B cell (primary cell): ENCODE measurements at regions not wholly inside any gene's neighbourhood (a gene's known extent, or its start where the extent isn't known, plus 50 kb on each side); places are given as distances from the start of the nearest gene placed in this dataset.

Experiments used
- ATAC-seq: fragments of 200-7000 bp; cut with Tn5 transposase; one replicate; pipeline ENCODE4 v1.10.0; 2021; ENCODE audit warnings: low read depth, mild to moderate bottlenecking, moderate number of reproducible peaks, moderate library complexity
- CTCF ChIA-PET: fragments of 350-600 bp; sonication (Branson Sonifier 250); formaldehyde crosslinking; loops from one replicate; lab custom pipeline; 2021; ENCODE audit warnings: antibody characterized with exemption, inconsistent platforms; lab: Charles Lee
- POLR2A ChIA-PET: fragments of 350-600 bp; sonication (Branson Sonifier 250); formaldehyde crosslinking; loops from one replicate; lab custom pipeline; 2021; ENCODE audit warnings: antibody characterized with exemption; lab: Charles Lee
- DNase-seq: peaks from one replicate; pipeline ENCODE4 v3.0.0; 2013
- H2AFZ ChIP-seq: 2 replicates; pipeline ENCODE4 v1.6.1; 2012; ENCODE audit warnings: mild to moderate bottlenecking, low read depth, low read length; ENCODE audit not compliant: insufficient read depth, poor library complexity, severe bottlenecking
- H3K27ac ChIP-seq, 2 donors: 1 replicate in 1 of 2; 2 replicates in 1 of 2; pipeline ENCODE4 v1.5.1; 2012 to 2013; ENCODE audit warnings: low read length in 2 of 2, mild to moderate bottlenecking in 2 of 2, moderate library complexity in 1 of 2
- H3K27me3 ChIP-seq, 4 experiments: fragments of 200-600 bp in 1 of 4; sonication (generic) in 1 of 4; replicated peaks in 1 of 4; 1 replicate in 2 of 4; 2 replicates in 2 of 4; pipeline versions ENCODE4 v1.6.1 to v1.7.0; 2013 to 2016; ENCODE audit warnings: low read length in 3 of 4, mild to moderate bottlenecking in 2 of 4, mixed read lengths in 1 of 4, moderate library complexity in 1 of 4; ENCODE audit not compliant: insufficient read depth in 4 of 4, control insufficient read depth in 3 of 4; ENCODE audit errors: control extremely low read depth in 1 of 4
- H3K36me3 ChIP-seq, 2 experiments: replicated peaks in 1 of 2; 1 replicate in 1 of 2; 2 replicates in 1 of 2; pipeline versions ENCODE4 v1.6.1 to v1.7.1; 2013; ENCODE audit warnings: low read length in 1 of 2; ENCODE audit not compliant: insufficient read depth in 2 of 2, control insufficient read depth in 1 of 2; ENCODE audit errors: control extremely low read depth in 1 of 2, extremely low read depth in 1 of 2
- H3K4me1 ChIP-seq, 2 donors: fragments of 200-600 bp in 1 of 2; sonication (generic) in 1 of 2; 1 replicate in 1 of 2; 2 replicates in 1 of 2; pipeline versions ENCODE4 v1.5.1 to v1.6.1; 2013 to 2017; ENCODE audit warnings: low read length in 2 of 2; ENCODE audit not compliant: control insufficient read depth in 2 of 2, insufficient read depth in 2 of 2
- H3K4me2 ChIP-seq: replicated peaks from 2 replicates; pipeline ENCODE3; 2012; ENCODE audit warnings: mild to moderate bottlenecking, low read depth, low read length; ENCODE audit not compliant: poor library complexity, severe bottlenecking
- H3K4me3 ChIP-seq, 5 experiments: fragments of 200-600 bp in 1 of 5; sonication (generic) in 1 of 5; 1 replicate in 3 of 5; 2 replicates in 2 of 5; pipeline versions ENCODE4 v1.5.1 to v1.7.0; 2011 to 2016; ENCODE audit warnings: low read length in 4 of 5, mild to moderate bottlenecking in 4 of 5, low read depth in 2 of 5, control low read depth in 1 of 5, moderate library complexity in 1 of 5; ENCODE audit not compliant: insufficient read depth in 1 of 5; ENCODE audit errors: control extremely low read depth in 1 of 5, extremely low read depth in 1 of 5
- H3K79me2 ChIP-seq: fragments of 200-600 bp; sonication (generic); one replicate; pipeline ENCODE4 v1.6.0; 2016; ENCODE audit warnings: low read length; ENCODE audit not compliant: control insufficient read depth, insufficient read depth
- H3K9ac ChIP-seq: fragments of 200-600 bp; sonication (generic); 2 replicates; pipeline ENCODE4 v1.6.1; 2017; ENCODE audit warnings: mild to moderate bottlenecking, low read length, moderate library complexity
- H3K9me3 ChIP-seq, 3 donors: one replicate each; pipeline versions ENCODE4 v1.6.1 to v1.7.1; 2013; ENCODE audit warnings: low read length in 2 of 3; ENCODE audit not compliant: control insufficient read depth in 2 of 3, insufficient read depth in 1 of 3; ENCODE audit errors: control extremely low read depth in 1 of 3
- H4K20me1 ChIP-seq: 2 replicates; pipeline ENCODE4 v1.6.0; 2012; ENCODE audit warnings: mild to moderate bottlenecking, low read length; ENCODE audit not compliant: insufficient read depth, control insufficient read depth, poor library complexity, severe bottlenecking
- H3K27ac Mint-ChIP-seq: one replicate; pipeline ENCODE4 v1.8.0; 2021; ENCODE audit warnings: mixed read lengths
- H3K27me3 Mint-ChIP-seq: one replicate; pipeline ENCODE4 v1.8.0; 2021; ENCODE audit warnings: mixed read lengths
- H3K4me1 Mint-ChIP-seq: one replicate; pipeline ENCODE4 v1.8.0; 2021; ENCODE audit warnings: mixed read lengths
- H3K4me3 Mint-ChIP-seq: one replicate; pipeline ENCODE4 v1.8.0; 2021; ENCODE audit warnings: mixed read lengths
- H3K9me3 Mint-ChIP-seq: one replicate; pipeline ENCODE4 v1.8.0; 2022; ENCODE audit warnings: mixed read lengths; ENCODE audit not compliant: insufficient read depth
- EZH2 ChIP-seq: IDR thresholded peaks from 2 replicates; pipeline ENCODE4 v1.6.1; 2012; ENCODE audit warnings: borderline replicate concordance, low read depth, mild to moderate bottlenecking, moderate library complexity, low read length; ENCODE audit not compliant: insufficient read depth, poor library complexity, severe bottlenecking
- WGBS: methylation state at CpG from one replicate; pipeline ENCODE4 v1.1.5; 2013; ENCODE audit warnings: missing lambda C conversion rate; ENCODE audit not compliant: insufficient coverage; 5-methylcytosine and 5-hydroxymethylcytosine counted together
- intact Hi-C: fragments of 100-400 bp; cut with micrococcal nuclease; formaldehyde crosslinking; loops from one replicate; pipeline ENCODE4 v1.10.0; 2022
- TF ChIP-seq, protein P1 (sequence below): fragments of 200-600 bp; IDR thresholded peaks from one replicate; pipeline ENCODE4 v1.8.0; 2022; ENCODE audit warnings: antibody characterized with exemption, mild to moderate bottlenecking

DNA sequence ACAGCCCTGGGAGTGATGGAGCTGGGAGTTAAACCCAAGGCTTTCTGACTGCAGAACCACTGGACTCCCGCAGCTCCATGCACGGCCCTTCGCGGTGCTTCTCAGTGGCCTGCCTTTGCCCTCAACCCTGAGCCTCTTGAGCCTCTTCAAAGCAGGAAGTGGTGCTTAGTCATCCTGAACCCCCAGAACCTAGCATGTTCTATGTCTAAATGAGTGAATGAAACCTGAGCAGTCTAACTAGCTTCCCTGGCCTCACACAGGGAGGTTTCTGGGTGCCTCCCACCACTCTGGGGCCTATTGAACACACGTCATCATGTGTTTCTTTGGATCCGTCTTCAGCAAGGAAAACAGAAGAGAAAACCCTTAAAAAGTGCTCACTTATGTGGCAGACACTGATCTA, 117.9 kb upstream of the SFSWAP start:
- ATAC-seq (no peak), DNase-seq (no peak)
- H3K4me1 ChIP-seq = peaks cover 7 to 10% of the 10 kb centered on the region in 2 donors
- intact Hi-C loops = no loop called here
- H3K79me2 ChIP-seq = no peaks in the 10 kb centered on the region
- no peak overlapping the region for H3K4me3 Mint-ChIP-seq
- no peak overlapping the region for H3K4me3 ChIP-seq
- WGBS = 38% methylated on average over 4 of the region's 6 CpGs
- H4K20me1 ChIP-seq = no peaks in the 10 kb centered on the region
- no peaks in the 10 kb centered on the region for H3K9me3 Mint-ChIP-seq
- no peak overlapping the region for H3K9ac ChIP-seq
- H3K9me3 ChIP-seq = peaks cover 0 to 8% (median 0%) of the 10 kb centered on the region in 3 donors
- TF ChIP-seq, protein P1, sequence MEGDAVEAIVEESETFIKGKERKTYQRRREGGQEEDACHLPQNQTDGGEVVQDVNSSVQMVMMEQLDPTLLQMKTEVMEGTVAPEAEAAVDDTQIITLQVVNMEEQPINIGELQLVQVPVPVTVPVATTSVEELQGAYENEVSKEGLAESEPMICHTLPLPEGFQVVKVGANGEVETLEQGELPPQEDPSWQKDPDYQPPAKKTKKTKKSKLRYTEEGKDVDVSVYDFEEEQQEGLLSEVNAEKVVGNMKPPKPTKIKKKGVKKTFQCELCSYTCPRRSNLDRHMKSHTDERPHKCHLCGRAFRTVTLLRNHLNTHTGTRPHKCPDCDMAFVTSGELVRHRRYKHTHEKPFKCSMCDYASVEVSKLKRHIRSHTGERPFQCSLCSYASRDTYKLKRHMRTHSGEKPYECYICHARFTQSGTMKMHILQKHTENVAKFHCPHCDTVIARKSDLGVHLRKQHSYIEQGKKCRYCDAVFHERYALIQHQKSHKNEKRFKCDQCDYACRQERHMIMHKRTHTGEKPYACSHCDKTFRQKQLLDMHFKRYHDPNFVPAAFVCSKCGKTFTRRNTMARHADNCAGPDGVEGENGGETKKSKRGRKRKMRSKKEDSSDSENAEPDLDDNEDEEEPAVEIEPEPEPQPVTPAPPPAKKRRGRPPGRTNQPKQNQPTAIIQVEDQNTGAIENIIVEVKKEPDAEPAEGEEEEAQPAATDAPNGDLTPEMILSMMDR = no peak
- TF ChIP-seq EZH2 = no peak
- no peak overlapping the region for H3K27ac Mint-ChIP-seq
- H3K36me3 ChIP-seq = no peaks in the 10 kb centered on the region
- H3K27me3 Mint-ChIP-seq = no peaks in the 10 kb centered on the region
- H3K4me1 Mint-ChIP-seq = peaks cover 8% of the 10 kb centered on the region
- no peak overlapping the region for H3K27ac ChIP-seq
- H3K27me3 ChIP-seq = no peaks in the 10 kb centered on the region
- H2AFZ ChIP-seq = no peak overlapping the region
- H3K4me2 ChIP-seq = peak overlapping the region; percentile 18
- CTCF ChIA-PET = no interaction called here
- POLR2A ChIA-PET = no interaction called here

DNA sequence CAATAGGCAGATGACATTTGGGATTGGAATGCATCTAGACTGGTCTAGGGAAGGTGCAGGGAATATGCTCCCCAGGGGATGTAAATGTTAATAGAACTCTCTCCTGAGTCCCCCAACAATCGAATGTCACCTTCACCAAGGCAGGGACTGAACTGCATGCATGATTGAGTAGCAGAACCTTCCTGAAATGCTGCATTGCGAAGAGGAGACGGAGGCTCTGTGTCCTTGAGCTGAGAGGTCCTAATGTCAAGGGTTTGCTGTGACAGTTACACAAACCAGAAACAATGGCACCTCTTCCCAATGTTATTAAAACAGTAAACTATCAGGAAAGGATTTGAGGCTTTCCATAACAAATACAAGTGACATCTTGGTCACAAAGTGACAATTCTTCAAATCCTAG, 117.5 kb upstream of the SFSWAP start:
- Histone ChIP-seq H4K20me1 (no peaks in the 10 kb centered on the region), H3K9me3 (peaks cover 0 to 8% (median 0%) of the 10 kb centered on the region in 3 donors), H3K4me2 (no peak overlapping the region), H3K27ac (no peak overlapping the region), H3K36me3 (no peaks in the 10 kb centered on the region), H3K79me2 (no peaks in the 10 kb centered on the region), H3K9ac (no peak overlapping the region), H3K27me3 (no peaks in the 10 kb centered on the region), H3K4me3 (no peak overlapping the region), H2AFZ (no peak overlapping the region), H3K4me1 (peaks cover 7 to 10% of the 10 kb centered on the region in 2 donors)
- Mint-ChIP-seq H3K27ac (no peak overlapping the region), H3K4me1 (peaks cover 8% of the 10 kb centered on the region), H3K27me3 (no peaks in the 10 kb centered on the region), H3K9me3 (no peaks in the 10 kb centered on the region), H3K4me3 (no peak overlapping the region)
- CTCF ChIA-PET = no interaction called here
- TF ChIP-seq, protein P1 = no peak
- TF ChIP-seq EZH2 = no peak
- DNase-seq (no peak), ATAC-seq (no peak)
- intact Hi-C loops = no loop called here
- POLR2A ChIA-PET = no interaction called here
- WGBS = no CpG with 5 or more reads among the region's 3 CpGs
